Right cardiac atrium (tissue), 5 donors: ENCODE measurements at regions not wholly inside any gene's neighbourhood (a gene's known extent, or its start where the extent isn't known, plus 50 kb on each side); places are given as distances from the start of the nearest gene placed in this dataset.

Experiments
- ATAC-seq, 2 donors: fragments of 200-7000 bp; cut with Tn5 transposase; one replicate each; pipeline versions ENCODE4 v1.8.0 to v1.9.1; 2020; ENCODE audit warnings: moderate library complexity in 2 of 2, mild to moderate bottlenecking in 1 of 2
- DNase-seq, 3 donors: peaks; one replicate each; pipeline ENCODE4 v3.0.0-alpha.2; 2020
- H3K27ac ChIP-seq: one replicate; pipeline ENCODE4 v1.5.1; 2013; ENCODE audit warnings: mild to moderate bottlenecking, low read length, control low read depth, moderate library complexity
- H3K27me3 ChIP-seq: one replicate; pipeline ENCODE4 v1.6.1; 2013; ENCODE audit not compliant: control insufficient read depth, insufficient read depth
- H3K4me1 ChIP-seq: one replicate; pipeline ENCODE4 v1.6.1; 2013; ENCODE audit warnings: low read length; ENCODE audit not compliant: control insufficient read depth, insufficient read depth
- H3K4me3 ChIP-seq: one replicate; pipeline ENCODE4 v1.5.1; 2013; ENCODE audit warnings: low read length, control low read depth
- H3K9me3 ChIP-seq: one replicate; pipeline ENCODE4 v1.6.1; 2013; ENCODE audit warnings: low read length; ENCODE audit not compliant: control insufficient read depth
- WGBS: extraction: QIAGEN DNeasy Blood & Tissue Kit; methylation state at CpG from one replicate; pipeline ENCODE4 v1.1.7; 2013; 5-methylcytosine and 5-hydroxymethylcytosine counted together
- intact Hi-C, 4 donors: fragments of 100-400 bp; cut with DNase I; formaldehyde crosslinking; loops; one replicate each; pipeline versions ENCODE4 v1.11.0 to v1.14.0; 2022 to 2023
- donor health status: healthy with polysubstance abuse.
- donor health status: DM: no; HTN: yes; CAD: no.
- donor health status: DM: no; HTN: no; CAD: no.
- donor health status: DM: no; HTN: yes; CAD: no; lungs with severe emphysema.
- donor health status: DM: yes; HTN: yes; CAD: no.

DNA sequence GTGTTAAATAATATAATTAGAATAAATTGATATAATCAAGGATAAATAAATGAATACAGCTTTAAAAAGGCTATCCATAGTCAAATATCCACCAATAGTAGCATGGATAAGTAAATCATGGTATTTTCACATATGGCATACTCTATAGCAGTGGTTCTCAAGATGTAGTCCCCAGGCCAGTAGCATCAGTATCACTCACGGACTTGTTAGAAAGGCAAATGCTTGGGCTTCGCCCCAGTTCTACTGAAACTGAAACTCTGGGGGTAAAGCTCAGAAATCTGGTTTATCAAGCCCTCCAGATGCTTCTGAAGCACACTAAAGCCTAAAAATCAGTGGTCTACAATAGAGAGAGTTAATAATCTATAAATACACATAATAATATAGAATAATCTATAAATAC, 261.6 kb upstream of the TTC14 start:
- no peaks in the 10 kb centered on the region for H3K27me3 ChIP-seq
- intact Hi-C loops = no loop called here
- H3K4me3 ChIP-seq = no peak overlapping the region
- no peaks in the 10 kb centered on the region for H3K9me3 ChIP-seq
- H3K4me1 ChIP-seq = no peaks in the 10 kb centered on the region
- 83% methylated on average over 2 of the region's 2 CpGs for WGBS
- no peak overlapping the region for H3K27ac ChIP-seq
- ATAC-seq (no peak), DNase-seq (no peak)

DNA sequence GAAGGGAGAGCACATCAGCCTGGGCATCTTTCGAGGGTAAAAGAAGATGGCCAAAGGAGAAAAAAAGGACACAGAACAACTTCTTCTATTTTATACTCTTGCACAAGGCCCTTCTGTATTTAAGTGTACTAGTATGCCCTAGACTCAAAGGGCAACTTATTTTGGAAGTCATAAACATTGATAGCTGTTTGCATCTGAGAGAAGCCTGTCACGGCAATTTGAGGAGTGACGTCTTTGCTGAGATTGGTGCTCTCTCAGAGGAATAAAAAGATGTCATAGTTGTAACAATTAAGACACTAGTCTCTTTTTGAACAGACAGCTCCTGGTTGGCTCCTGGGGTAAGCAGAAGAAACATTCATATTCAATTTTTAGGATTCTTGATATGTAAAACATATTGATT, 260.4 kb upstream of the TTC14 start:
- H3K4me1 ChIP-seq = no peaks in the 10 kb centered on the region
- no peak overlapping the region for H3K4me3 ChIP-seq
- 78% methylated on average over 3 of the region's 3 CpGs for WGBS
- DNase-seq = no peak
- intact Hi-C loops = no loop called here
- ATAC-seq = no peak
- no peaks in the 10 kb centered on the region for H3K9me3 ChIP-seq
- H3K27ac ChIP-seq = no peak overlapping the region
- no peaks in the 10 kb centered on the region for H3K27me3 ChIP-seq

DNA sequence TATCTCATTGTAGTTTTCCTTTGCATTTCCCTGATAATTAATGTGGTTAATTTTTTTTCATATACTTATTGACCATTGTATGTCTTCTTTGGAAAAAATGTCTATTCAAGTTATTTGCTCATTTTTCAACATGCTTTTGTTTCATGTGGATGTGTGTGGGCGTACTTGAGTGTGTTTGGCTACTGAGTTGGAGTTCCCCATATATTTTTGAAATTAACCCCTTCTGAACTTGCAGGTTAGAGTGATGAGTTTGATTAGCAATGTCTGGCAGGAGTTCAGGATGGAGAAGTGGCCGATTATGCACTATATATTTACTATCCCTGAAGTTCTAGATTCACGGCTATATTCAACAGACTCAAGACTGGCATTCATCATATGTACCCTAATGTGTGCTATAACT, 250.4 kb upstream of the TTC14 start:
- DNase-seq = no peak
- 70% methylated on average over 3 of the region's 3 CpGs for WGBS
- no peaks in the 10 kb centered on the region for H3K27me3 ChIP-seq
- ATAC-seq = no peak
- H3K27ac ChIP-seq = no peak overlapping the region
- H3K4me1 ChIP-seq = no peaks in the 10 kb centered on the region
- H3K9me3 ChIP-seq = no peaks in the 10 kb centered on the region
- H3K4me3 ChIP-seq = no peak overlapping the region
- intact Hi-C loops = no loop called here

DNA sequence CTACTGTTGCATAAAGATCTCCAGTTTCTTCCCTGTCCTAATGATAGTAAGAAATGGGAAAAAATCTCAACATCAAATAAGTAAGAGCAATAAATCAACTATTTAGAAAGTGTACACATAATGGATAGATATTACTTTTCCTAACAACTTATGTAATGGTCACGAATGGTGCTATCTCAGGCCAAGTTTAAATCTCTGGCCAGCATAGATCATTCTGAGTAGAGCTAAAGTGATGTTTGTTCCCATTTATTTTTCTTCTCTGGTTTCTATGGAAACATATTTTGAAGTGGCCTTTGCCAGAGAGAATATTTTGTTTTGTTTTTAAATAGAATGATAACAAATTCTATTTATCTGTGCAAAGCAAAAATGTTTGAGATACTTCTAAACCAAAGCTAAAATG, 249.7 kb upstream of the TTC14 start:
- 43% methylated on average over 1 of the region's 1 CpG for WGBS
- intact Hi-C loops = no loop called here
- Histone ChIP-seq H3K9me3 (no peaks in the 10 kb centered on the region), H3K27ac (no peak overlapping the region), H3K27me3 (no peaks in the 10 kb centered on the region), H3K4me3 (no peak overlapping the region), H3K4me1 (no peaks in the 10 kb centered on the region)
- ATAC-seq (no peak), DNase-seq (no peak)

DNA sequence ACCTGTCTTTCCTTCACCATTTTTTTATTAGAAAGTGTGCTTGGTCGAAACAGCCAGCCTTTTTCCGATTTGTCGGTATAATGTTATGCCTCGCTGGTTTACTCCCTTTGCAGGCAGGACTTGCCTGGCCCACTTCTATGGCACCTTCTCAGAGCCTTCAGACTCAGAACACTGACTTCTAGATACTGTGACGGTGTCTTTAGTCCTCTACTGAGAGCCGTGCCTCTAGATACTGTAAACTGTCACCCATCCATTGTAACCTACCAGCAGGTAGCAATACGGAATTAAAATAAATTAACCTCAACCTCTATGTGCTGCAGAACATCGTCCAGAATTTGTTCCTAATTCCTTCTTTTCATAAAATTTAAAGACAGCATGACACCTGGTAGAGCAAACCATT, 247.7 kb upstream of the TTC14 start:
- Histone ChIP-seq H3K4me1 (no peaks in the 10 kb centered on the region), H3K27ac (no peak overlapping the region), H3K4me3 (no peak overlapping the region), H3K9me3 (no peaks in the 10 kb centered on the region), H3K27me3 (no peaks in the 10 kb centered on the region)
- no peak for DNase-seq
- no peak for ATAC-seq
- WGBS = 73% methylated on average over 8 of the region's 8 CpGs
- intact Hi-C loops = no loop called here

DNA sequence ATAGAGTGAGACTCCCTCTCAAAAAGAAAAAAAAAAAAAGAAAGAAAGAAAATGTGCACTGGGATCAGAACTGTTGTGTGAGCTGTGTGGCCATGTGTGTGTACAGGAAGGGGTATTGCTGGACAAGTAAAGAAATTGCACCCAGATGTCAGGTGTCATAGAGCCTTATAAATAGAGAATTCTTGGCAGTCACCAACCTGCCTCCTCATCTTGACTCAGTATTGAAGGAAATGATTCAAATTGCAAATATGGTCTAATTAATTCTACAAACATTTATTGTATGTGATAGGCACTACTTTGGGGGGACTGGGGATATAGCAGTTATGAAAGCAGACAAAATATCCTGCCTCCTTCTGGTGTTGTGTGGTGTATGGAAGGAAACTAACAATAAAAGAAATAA, 243.8 kb upstream of the TTC14 start:
- Histone ChIP-seq H3K9me3 (no peaks in the 10 kb centered on the region), H3K27ac (no peak overlapping the region), H3K27me3 (no peaks in the 10 kb centered on the region), H3K4me3 (no peak overlapping the region), H3K4me1 (no peaks in the 10 kb centered on the region)
- DNase-seq = no peak
- intact Hi-C loops = no loop called here
- ATAC-seq = no peak

DNA sequence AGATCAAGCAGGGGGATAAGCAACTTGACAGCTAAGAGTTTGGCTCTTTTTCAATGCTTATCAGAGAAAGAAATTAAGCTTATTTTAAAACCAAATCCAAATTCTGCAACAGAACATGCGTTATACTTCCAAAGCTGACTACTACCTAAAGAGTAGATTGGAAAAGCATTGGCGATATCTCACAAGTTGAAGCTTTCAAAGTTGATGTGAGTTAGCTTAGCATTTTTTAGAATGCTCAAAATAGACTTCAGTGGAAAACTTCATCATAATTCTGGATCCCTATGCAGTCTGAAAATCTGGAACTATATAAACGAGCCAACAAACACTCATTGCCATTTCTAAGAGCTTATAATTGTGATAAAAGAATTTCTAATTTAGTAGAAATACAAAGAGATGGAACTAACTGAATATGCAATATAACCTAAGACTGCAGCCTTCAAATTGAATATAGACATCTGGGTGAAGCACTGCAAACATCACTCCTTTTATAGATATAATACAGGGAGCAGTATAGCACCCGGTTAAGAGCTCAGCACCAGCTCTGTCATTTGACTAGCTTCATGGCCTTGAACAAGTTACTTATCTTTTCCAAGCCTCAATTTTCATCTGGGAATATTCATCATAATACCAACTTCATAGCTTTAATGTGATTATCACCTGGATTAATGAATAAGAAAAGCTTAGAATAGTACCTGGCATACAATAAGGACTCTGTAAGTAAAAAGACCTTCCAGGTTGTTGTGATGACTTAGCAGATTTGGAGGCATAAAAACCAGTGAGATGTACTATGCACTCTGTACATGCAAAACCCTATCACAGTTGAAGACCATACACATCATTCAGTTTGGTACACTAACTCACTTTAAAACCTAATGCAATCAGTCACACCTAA, 242.7 kb upstream of the TTC14 start:
- no peaks in the 10 kb centered on the region for H3K27me3 ChIP-seq
- H3K9me3 ChIP-seq = no peaks in the 10 kb centered on the region
- intact Hi-C loops = no loop called here
- WGBS = 68% methylated on average over 4 of the region's 4 CpGs
- no peak overlapping the region for H3K4me3 ChIP-seq
- no peak overlapping the region for H3K27ac ChIP-seq
- H3K4me1 ChIP-seq = no peaks in the 10 kb centered on the region
- ATAC-seq (no peak), DNase-seq (no peak)

DNA sequence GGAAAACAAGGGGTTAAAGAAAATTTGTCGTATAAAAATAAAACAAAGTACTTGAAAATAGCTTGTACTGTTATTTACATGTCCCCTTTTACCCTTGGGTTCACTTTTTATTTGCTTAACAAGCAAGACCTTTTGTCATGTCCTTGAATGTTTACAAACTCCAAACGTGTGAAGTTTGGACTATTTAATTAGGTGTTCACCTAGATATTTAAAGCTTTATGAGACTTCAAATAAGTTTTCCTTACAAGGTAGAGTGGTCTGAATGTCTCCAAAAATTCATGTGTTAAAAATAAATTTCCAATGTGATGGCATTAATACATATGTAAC, 242.0 kb upstream of the TTC14 start:
- no peaks in the 10 kb centered on the region for H3K27me3 ChIP-seq
- H3K4me3 ChIP-seq = no peak overlapping the region
- no peak overlapping the region for H3K27ac ChIP-seq
- WGBS = 51% methylated on average over 2 of the region's 2 CpGs
- intact Hi-C loops = no loop called here
- DNase-seq (no peak), ATAC-seq (no peak)
- H3K4me1 ChIP-seq = no peaks in the 10 kb centered on the region
- H3K9me3 ChIP-seq = no peaks in the 10 kb centered on the region

DNA sequence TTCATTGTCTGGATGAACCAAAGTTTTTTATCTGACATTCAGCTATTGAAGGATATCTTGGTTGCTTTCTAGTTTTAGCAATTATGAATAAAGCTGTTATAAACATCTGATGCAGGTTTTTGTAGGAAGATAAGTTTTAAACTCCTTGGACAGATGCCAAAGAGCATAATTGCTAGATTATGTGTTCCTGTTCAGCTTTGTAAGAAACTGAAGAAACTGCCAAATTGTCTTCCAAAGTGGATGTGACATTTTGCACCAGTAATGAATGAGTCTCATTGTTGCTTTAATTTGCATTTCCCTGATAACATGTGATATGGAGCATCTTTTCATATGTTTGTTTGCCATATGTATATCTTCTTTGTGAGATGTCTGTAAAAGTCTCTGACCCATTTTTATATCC, 239.9 kb upstream of the TTC14 start:
- intact Hi-C loops = no loop called here
- Histone ChIP-seq H3K27me3 (no peaks in the 10 kb centered on the region), H3K9me3 (no peaks in the 10 kb centered on the region), H3K4me3 (no peak overlapping the region), H3K27ac (no peak overlapping the region), H3K4me1 (no peaks in the 10 kb centered on the region)
- DNase-seq = no peak
- no peak for ATAC-seq

DNA sequence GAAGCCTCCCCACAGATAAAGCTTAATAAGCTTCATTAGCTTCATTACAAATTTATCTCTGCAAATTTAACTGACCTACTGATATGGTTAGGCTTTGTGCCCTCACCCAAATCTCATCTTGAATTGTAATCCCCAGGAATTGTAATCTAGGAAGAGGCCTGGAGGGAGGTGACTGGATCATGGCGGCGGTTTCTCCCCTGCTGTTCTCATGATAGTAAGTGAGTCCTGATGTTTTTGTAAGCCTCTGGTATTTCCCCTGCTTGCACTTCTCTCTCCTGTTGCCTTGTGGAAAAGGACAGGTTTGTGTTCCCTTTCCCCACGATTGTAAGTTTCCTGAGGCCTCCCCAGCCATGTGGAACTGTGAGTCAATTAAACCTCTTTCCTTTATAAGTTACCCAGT, 226.1 kb upstream of the TTC14 start:
- 48% methylated on average over 3 of the region's 3 CpGs for WGBS
- Histone ChIP-seq H3K4me1 (no peaks in the 10 kb centered on the region), H3K27me3 (no peaks in the 10 kb centered on the region), H3K27ac (no peak overlapping the region), H3K4me3 (no peak overlapping the region), H3K9me3 (no peaks in the 10 kb centered on the region)
- DNase-seq (no peak), ATAC-seq (no peak)
- intact Hi-C loops = no loop called here

DNA sequence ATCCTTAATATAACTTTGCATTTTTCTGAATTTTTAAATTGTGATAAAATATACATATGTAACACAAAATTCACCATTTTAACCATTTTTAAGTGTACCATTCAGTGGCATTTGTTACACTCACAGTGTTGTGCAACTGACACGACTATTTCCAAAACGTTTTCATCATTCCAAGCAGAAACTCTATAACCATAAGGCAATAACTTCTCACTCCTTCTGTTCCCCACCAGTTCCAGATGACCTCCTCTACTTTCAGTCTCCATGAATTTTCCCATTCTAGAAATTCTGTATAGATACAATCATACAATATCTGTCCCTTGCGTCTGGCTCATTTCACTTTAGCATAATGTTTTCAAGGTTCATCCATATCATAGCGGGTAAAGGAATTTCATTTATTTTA, 223.5 kb upstream of the TTC14 start:
- H3K27me3 ChIP-seq = no peaks in the 10 kb centered on the region
- DNase-seq (no peak), ATAC-seq (no peak)
- WGBS = 79% methylated on average over 4 of the region's 4 CpGs
- H3K9me3 ChIP-seq = no peaks in the 10 kb centered on the region
- H3K4me1 ChIP-seq = no peaks in the 10 kb centered on the region
- no peak overlapping the region for H3K4me3 ChIP-seq
- intact Hi-C loops = no loop called here
- no peak overlapping the region for H3K27ac ChIP-seq

DNA sequence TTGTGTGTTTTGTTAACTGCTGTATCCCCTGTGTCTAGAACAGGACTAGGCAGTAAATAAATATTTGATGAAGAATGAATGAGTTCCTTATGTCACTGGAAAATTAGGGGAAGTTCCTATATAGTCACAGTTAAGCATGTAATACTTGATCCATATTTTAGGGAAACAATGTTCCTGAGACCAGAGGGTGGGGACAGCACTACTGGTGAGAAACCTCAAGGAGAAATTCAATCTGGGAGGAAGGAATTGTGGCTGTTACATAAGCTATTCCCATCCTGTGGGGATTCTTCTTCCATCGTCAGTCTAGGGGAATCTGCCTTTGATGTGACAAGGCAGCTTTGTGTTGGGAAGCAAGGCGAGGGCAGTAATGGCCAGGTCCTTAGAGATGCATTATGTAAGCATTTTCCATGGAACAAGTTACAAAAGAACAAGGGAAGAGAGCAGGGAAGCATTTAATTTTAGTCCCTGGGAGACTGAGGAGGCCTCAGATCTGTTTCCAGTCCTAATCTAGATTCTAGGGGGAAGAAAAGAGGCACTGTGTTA, 219.3 kb upstream of the TTC14 start:
- ATAC-seq (no peak), DNase-seq (no peak)
- 42% methylated on average over 2 of the region's 2 CpGs for WGBS
- intact Hi-C loops = no loop called here
- no peak overlapping the region for H3K4me3 ChIP-seq
- H3K27ac ChIP-seq = no peak overlapping the region
- no peaks in the 10 kb centered on the region for H3K9me3 ChIP-seq
- H3K4me1 ChIP-seq = no peaks in the 10 kb centered on the region
- no peaks in the 10 kb centered on the region for H3K27me3 ChIP-seq
